HFF-Myc (cell line): ENCODE measurements at regions not wholly inside any gene's neighbourhood (a gene's known extent, or its start where the extent isn't known, plus 50 kb on each side); places are given as distances from the start of the nearest gene placed in this dataset.
"Not testable (repeated sequence)": the region's sequence is repeated elsewhere in the genome, so short reads cannot be mapped to it uniquely, and the experiment has no call there.

Experiments used
- DNase-seq: peaks from one replicate; pipeline ENCODE4 v3.0.0-alpha.2; 2011; ENCODE audit warnings: low read depth; ENCODE audit errors: extremely low read depth
- H3K4me3 ChIP-seq: replicated peaks from 2 replicates; pipeline ENCODE4 v1.5.1; 2011; ENCODE audit warnings: low read depth, mild to moderate bottlenecking, control low read depth, low read length
- TF ChIP-seq, protein P1 (sequence below): IDR thresholded peaks from 2 replicates; pipeline ENCODE4 v1.5.1; 2012; ENCODE audit warnings: mild to moderate bottlenecking, low read depth, low read length, control low read depth; ENCODE audit errors: missing control alignments

DNA sequence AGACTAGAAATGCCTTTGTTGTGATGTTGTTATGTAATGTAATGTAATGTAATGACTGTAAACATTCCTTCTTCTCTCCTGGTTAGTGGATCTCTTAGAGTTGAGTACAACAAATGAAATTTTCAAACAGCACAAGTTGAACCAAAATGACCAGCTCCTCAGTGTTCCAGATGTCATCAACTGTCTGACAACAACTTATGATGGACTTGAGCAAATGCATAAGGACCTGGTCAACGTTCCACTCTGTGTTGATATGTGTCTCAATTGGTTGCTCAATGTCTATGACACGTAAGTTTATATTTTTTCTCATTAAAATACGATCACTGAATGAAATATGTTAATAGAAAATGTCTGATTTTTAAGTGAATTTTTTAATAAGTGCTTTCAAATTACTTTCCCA, 496.7 kb downstream of the UTRN start:
- no peak for DNase-seq
- no peak overlapping the region for H3K4me3 ChIP-seq
- TF ChIP-seq, protein P1, sequence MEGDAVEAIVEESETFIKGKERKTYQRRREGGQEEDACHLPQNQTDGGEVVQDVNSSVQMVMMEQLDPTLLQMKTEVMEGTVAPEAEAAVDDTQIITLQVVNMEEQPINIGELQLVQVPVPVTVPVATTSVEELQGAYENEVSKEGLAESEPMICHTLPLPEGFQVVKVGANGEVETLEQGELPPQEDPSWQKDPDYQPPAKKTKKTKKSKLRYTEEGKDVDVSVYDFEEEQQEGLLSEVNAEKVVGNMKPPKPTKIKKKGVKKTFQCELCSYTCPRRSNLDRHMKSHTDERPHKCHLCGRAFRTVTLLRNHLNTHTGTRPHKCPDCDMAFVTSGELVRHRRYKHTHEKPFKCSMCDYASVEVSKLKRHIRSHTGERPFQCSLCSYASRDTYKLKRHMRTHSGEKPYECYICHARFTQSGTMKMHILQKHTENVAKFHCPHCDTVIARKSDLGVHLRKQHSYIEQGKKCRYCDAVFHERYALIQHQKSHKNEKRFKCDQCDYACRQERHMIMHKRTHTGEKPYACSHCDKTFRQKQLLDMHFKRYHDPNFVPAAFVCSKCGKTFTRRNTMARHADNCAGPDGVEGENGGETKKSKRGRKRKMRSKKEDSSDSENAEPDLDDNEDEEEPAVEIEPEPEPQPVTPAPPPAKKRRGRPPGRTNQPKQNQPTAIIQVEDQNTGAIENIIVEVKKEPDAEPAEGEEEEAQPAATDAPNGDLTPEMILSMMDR, result no peak

DNA sequence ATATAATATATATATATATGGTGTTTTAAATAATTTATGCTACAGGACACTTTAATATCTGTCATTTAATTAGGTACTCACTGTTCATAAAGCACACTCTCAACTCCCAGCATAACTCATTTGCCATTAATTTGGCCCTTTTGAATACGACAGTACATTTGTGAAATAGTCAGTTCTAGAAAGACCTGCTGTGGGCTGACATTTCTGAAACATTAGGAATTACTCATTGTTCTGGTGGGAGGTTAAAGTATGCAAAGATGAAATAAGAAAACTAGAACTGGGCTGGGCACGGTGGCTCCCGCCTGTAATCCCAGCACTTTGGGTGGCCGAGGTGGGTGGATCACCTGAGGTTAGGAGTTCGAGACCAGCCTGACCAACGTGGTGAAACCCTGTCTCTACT, 497.5 kb downstream of the UTRN start:
- no peak for DNase-seq
- TF ChIP-seq, protein P1, result no peak
- no peak overlapping the region for H3K4me3 ChIP-seq

DNA sequence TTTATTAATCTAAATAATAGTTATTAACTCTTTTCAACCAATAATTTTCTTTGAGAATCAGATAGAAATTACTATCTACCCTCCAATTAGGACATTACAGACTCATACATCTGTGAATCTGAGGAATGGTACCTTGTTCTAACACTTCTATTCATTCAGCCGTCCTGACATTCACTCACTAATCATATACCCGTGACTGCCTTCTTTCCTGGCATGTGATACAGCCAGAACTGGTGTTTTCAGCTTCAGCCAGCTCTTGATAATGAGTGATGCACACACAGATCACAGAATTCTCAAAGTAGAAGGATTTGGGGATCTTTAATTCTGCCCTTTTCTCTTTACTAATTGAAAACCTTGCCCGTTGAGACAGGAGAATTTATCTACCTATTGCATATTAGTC, 499.9 kb downstream of the UTRN start:
- TF ChIP-seq, protein P1, result no peak
- no peak for DNase-seq
- no peak overlapping the region for H3K4me3 ChIP-seq

DNA sequence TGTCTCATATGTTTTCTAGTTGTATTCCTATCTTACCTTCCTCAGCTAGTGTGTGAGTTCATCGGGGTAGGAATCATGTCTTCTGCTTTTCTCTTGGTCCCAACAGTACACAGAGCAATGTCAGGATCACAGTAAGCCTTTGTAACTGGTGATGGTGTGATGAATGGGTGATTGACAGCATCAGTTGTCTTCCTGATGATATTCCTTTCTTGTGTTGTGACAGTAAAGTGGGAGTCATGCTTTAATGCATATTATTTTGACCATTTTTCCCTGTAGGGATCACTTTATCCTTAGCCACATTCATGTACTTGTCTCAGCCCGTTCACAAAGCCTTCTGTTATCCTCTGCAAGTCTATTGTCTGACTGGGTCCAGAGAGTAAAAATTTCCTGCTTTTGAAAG, 501.7 kb downstream of the UTRN start:
- no peak overlapping the region for H3K4me3 ChIP-seq
- DNase-seq, result no peak
- TF ChIP-seq, protein P1, result no peak

DNA sequence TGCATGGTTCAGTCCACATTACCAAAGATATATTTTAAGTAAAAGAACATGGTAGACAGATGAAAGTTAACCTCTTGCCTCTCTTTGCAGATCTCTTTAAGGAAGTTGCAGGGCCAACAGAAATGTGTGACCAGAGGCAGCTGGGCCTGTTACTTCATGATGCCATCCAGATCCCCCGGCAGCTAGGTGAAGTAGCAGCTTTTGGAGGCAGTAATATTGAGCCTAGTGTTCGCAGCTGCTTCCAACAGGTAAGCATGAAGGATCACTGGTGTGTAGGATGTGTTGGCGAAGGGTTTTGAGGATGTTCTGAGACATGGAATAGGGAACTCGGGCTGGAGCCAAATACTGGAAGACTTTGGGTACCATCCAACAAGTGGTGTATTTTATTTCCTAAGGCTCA, 508.6 kb downstream of the UTRN start:
- H3K4me3 ChIP-seq, result no peak overlapping the region
- DNase-seq, result no peak
- TF ChIP-seq, protein P1, result no peak

DNA sequence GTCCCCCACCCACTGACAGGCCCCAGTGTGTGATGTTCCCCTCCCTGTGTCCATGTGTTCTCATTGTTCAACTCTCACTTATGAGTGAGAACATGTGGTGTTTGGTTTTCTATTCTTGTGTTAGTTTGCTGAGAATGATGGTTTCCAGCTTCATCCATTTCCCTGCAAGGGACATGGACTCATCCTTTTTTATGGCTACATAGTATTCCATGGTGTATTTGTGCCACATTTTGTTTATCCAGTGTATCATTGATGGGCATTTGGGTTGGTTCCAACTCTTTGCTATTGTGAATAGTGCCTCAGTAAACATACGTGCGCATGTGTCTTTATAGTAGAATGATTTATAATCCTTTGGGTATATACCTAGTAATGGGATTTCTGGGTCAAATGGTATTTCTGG, 509.9 kb downstream of the UTRN start:
- not testable (repeated sequence) for DNase-seq

DNA sequence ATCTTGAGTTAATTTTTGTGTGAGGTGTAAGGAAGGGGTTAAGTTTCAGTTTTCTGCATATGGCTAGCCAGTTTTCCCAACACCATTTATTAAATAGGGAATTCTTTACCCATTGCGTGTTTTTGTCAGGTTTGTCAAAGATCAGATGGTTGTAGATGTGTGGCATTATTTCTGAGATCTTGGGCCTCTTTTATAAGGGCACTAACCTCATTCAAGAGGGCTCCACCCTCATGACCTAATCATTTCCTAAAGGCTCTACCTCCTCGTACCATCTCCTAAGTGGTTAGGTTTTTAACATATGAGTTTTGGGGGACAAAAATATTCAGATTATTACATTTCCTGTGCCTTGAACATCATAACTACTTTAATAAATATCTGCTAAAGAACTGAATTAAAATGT, 510.9 kb downstream of the UTRN start:
- TF ChIP-seq, protein P1, result no peak
- no peak for DNase-seq
- no peak overlapping the region for H3K4me3 ChIP-seq

More for the DNA sequence above, 509.9 kb downstream of the UTRN start:
- H3K4me3 ChIP-seq, result not testable (repeated sequence)
